GM18873 (cell line): ENCODE measurements at regions not wholly inside any gene's neighbourhood (a gene's known extent, or its start where the extent isn't known, plus 50 kb on each side); places are given as distances from the start of the nearest gene placed in this dataset.
"Not testable (repeated sequence)": the region's sequence is repeated elsewhere in the genome, so short reads cannot be mapped to it uniquely, and the experiment has no call there.

Experiments used
- ATAC-seq: cut with Tn5 transposase; IDR thresholded peaks from one replicate; pipeline ENCODE4 v1.9.1; 2021; ENCODE audit warnings: mild to moderate bottlenecking, moderate library complexity, moderate number of reproducible peaks; ENCODE audit not compliant: unreplicated experiment, low FRiP score

- ATAC-seq, result no peak
Measured at GRCh38 chr1:191452586-191452985, 705.7 kb upstream of the RGS18 start.

GRCh38 chr1:191453487-191453886 is 704.8 kb upstream of the RGS18 start:
- ATAC-seq, result no peak

- no peak for ATAC-seq
Measured at GRCh38 chr1:191457889-191458288, 700.4 kb upstream of the RGS18 start.

GRCh38 chr1:191460234-191460633 is 698.0 kb upstream of the RGS18 start:
- ATAC-seq, result no peak

GRCh38 chr1:191483988-191484387 is 674.3 kb upstream of the RGS18 start:
- no peak for ATAC-seq

GRCh38 chr1:191490303-191490702 is 668.0 kb upstream of the RGS18 start:
- ATAC-seq, result no peak

- ATAC-seq, result no peak
Measured at GRCh38 chr1:191495040-191495439, 663.2 kb upstream of the RGS18 start.

- no peak for ATAC-seq
Measured at GRCh38 chr1:191498318-191498717, 659.9 kb upstream of the RGS18 start.

- no peak for ATAC-seq
Measured at GRCh38 chr1:191498825-191499224, 659.4 kb upstream of the RGS18 start.

- ATAC-seq, result no peak
Measured at GRCh38 chr1:191504999-191505398, 653.3 kb upstream of the RGS18 start.

- ATAC-seq, result no peak
Measured at GRCh38 chr1:191508239-191508638, 650.0 kb upstream of the RGS18 start.

GRCh38 chr1:191511480-191511879 is 646.8 kb upstream of the RGS18 start:
- ATAC-seq, result not testable (repeated sequence)

- no peak for ATAC-seq
Measured at GRCh38 chr1:191517826-191518225, 640.4 kb upstream of the RGS18 start.

- ATAC-seq, result no peak
Measured at GRCh38 chr1:191519519-191519918, 638.7 kb upstream of the RGS18 start.

- ATAC-seq, result no peak
Measured at GRCh38 chr1:191520345-191520744, 637.9 kb upstream of the RGS18 start.

GRCh38 chr1:191525944-191526343 is 632.3 kb upstream of the RGS18 start:
- ATAC-seq, result not testable (repeated sequence)

GRCh38 chr1:191528275-191528674 is 630.0 kb upstream of the RGS18 start:
- ATAC-seq, result no peak

- ATAC-seq, result no peak
Measured at GRCh38 chr1:191530928-191531327, 627.3 kb upstream of the RGS18 start.

GRCh38 chr1:191533254-191533653 is 625.0 kb upstream of the RGS18 start:
- no peak for ATAC-seq

- ATAC-seq, result no peak
Measured at GRCh38 chr1:191536791-191537429, 621.4 kb upstream of the RGS18 start.

GRCh38 chr1:191541758-191542157 is 616.5 kb upstream of the RGS18 start:
- ATAC-seq, result no peak

- ATAC-seq, result no peak
Measured at GRCh38 chr1:191542444-191542843, 615.8 kb upstream of the RGS18 start.

GRCh38 chr1:191546803-191547202 is 611.5 kb upstream of the RGS18 start:
- no peak for ATAC-seq
